Sigmoid colon (tissue), 6 donors: ENCODE measurements at regions not wholly inside any gene's neighbourhood (a gene's known extent, or its start where the extent isn't known, plus 50 kb on each side); places are given as distances from the start of the nearest gene placed in this dataset.

Experiments used
- DNase-seq: peaks from one replicate; pipeline ENCODE4 v3.0.0-alpha.2; 2019
- H3K27ac ChIP-seq, 4 donors: fragments of 200-600 bp; sonication (generic); one replicate each; pipeline ENCODE4 v1.5.1; 2016 to 2019; ENCODE audit warnings: mild to moderate bottlenecking in 1 of 4
- H3K27me3 ChIP-seq, 3 donors: fragments of 200-600 bp; sonication (generic); one replicate each; pipeline ENCODE4 v1.5.1; 2019; ENCODE audit warnings: mild to moderate bottlenecking in 1 of 3
- H3K36me3 ChIP-seq, 4 donors: fragments of 200-600 bp; sonication (generic); one replicate each; pipeline ENCODE4 v1.5.1; 2016 to 2019
- H3K4me1 ChIP-seq, 4 donors: fragments of 200-600 bp; sonication (generic); one replicate each; pipeline ENCODE4 v1.5.1; 2017 to 2019
- H3K4me3 ChIP-seq, 4 donors: fragments of 200-600 bp; sonication (generic); one replicate each; pipeline ENCODE4 v1.5.1; 2017 to 2019; ENCODE audit warnings: mild to moderate bottlenecking in 2 of 4, moderate library complexity in 1 of 4
- H3K9me3 ChIP-seq, 4 donors: fragments of 200-600 bp in 3 of 4; sonication (generic) in 3 of 4; one replicate each; pipeline versions ENCODE4 v1.5.1 to v1.6.1; 2013 to 2019
- EP300 ChIP-seq, 4 donors: sonication (generic); formaldehyde crosslinking; IDR thresholded peaks; one replicate each; pipeline ENCODE4 v1.6.1; 2017; ENCODE audit warnings: antibody characterized with exemption in 4 of 4
- POLR2A ChIP-seq, 2 donors: fragments of 450-650 bp; IDR thresholded peaks; one replicate each; pipeline ENCODE4 v1.6.1; 2016; ENCODE audit warnings: antibody characterized with exemption in 2 of 2, mild to moderate bottlenecking in 2 of 2, moderate library complexity in 2 of 2
- POLR2AphosphoS5 ChIP-seq, 4 donors: sonication (generic); formaldehyde crosslinking; IDR thresholded peaks; one replicate each; pipeline ENCODE4 v1.6.1; 2017; ENCODE audit warnings: antibody characterized with exemption in 4 of 4
- WGBS, 2 donors: extraction: QIAGEN DNeasy Blood & Tissue Kit; methylation state at CpG; one replicate each; pipeline ENCODE4 v1.1.7; 2013; 5-methylcytosine and 5-hydroxymethylcytosine counted together
- intact Hi-C: fragments of 100-400 bp; cut with DNase I; formaldehyde crosslinking; loops from one replicate; pipeline ENCODE4 v1.15.1; 2023
- TF ChIP-seq, protein P1 (sequence below), 4 experiments: fragments of 450-650 bp in 3 of 4; fragments of 200-600 bp in 1 of 4; IDR thresholded peaks; one replicate each; pipeline ENCODE4 v1.5.1; 2016 to 2019; ENCODE audit warnings: antibody characterized with exemption in 4 of 4, mild to moderate bottlenecking in 3 of 4, moderate library complexity in 2 of 4
- donor health status: healthy with polysubstance abuse.
- donor health status: healthy.

DNA sequence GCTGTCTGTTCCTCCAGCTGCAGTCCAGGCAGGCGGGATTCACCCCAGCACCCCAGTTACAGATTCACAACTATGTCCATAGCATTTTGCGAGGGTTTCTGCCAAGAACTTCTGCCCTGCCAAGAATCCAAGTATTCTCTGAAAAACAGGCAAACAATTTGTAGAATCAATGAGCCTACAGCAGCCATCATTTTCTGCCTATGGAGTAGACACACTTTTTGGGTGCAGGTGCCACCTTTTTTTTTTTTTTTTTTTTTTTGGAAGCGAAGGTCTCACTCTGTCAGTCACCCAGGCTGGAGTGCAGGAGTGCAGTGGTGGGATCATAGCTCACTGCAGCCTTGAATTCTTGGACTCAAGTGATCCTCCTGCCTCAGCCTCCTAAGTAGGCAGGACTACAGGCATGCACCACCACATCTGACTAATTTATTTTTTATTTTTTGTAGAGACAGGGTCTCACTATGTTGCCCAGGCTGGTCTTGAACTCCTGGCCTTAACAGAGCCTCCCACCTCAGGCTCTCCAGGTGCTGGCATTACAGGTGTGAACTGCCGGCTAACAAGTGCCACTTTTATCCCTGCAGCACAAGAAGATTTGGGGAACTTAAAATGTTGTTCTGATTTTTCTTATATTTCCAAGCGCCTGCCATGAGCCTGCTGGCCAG is 195.1 kb downstream of the SNX19 start:
- no peak for DNase-seq
- TF ChIP-seq EP300 (IDR thresholded peaks at IDR 0.05) (no peak), POLR2AphosphoS5 (IDR thresholded peaks at IDR 0.05) (no peak), POLR2A (IDR thresholded peaks at IDR 0.05) (no peak)
- TF ChIP-seq, protein P1, sequence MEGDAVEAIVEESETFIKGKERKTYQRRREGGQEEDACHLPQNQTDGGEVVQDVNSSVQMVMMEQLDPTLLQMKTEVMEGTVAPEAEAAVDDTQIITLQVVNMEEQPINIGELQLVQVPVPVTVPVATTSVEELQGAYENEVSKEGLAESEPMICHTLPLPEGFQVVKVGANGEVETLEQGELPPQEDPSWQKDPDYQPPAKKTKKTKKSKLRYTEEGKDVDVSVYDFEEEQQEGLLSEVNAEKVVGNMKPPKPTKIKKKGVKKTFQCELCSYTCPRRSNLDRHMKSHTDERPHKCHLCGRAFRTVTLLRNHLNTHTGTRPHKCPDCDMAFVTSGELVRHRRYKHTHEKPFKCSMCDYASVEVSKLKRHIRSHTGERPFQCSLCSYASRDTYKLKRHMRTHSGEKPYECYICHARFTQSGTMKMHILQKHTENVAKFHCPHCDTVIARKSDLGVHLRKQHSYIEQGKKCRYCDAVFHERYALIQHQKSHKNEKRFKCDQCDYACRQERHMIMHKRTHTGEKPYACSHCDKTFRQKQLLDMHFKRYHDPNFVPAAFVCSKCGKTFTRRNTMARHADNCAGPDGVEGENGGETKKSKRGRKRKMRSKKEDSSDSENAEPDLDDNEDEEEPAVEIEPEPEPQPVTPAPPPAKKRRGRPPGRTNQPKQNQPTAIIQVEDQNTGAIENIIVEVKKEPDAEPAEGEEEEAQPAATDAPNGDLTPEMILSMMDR (IDR thresholded peaks at IDR 0.05) = no peak
- Histone ChIP-seq H3K27me3 (no peaks in the 10 kb centered on the region), H3K9me3 (no peaks in the 10 kb centered on the region), H3K4me3 (no peak overlapping the region), H3K36me3 (no peaks in the 10 kb centered on the region), H3K27ac (no peak overlapping the region), H3K4me1 (peaks cover 0 to 12% (median 8%) of the 10 kb centered on the region in 4 donors)
- WGBS, 2 donors = 73 to 89% methylated on average over 4 to 5 of the region's 5 CpGs
- intact Hi-C loops = no loop called here

- Histone ChIP-seq H3K36me3 (no peaks in the 10 kb centered on the region), H3K27me3 (no peaks in the 10 kb centered on the region), H3K9me3 (no peaks in the 10 kb centered on the region), H3K4me1 (peaks cover 0 to 18% (median 14%) of the 10 kb centered on the region in 4 donors), H3K27ac (no peak overlapping the region), H3K4me3 (no peak overlapping the region)
- no peak for DNase-seq
- 86 to 91% methylated on average over 6 of the region's 6 CpGs for WGBS, 2 donors
- intact Hi-C loops = no loop called here
- TF ChIP-seq EP300 (IDR thresholded peaks at IDR 0.05) = no peak
- no peak for TF ChIP-seq POLR2AphosphoS5 (IDR thresholded peaks at IDR 0.05)
- no peak for TF ChIP-seq POLR2A (IDR thresholded peaks at IDR 0.05)
Measured at GRCh38 chr11:130721736-130722135, 194.5 kb downstream of the SNX19 start.

DNA sequence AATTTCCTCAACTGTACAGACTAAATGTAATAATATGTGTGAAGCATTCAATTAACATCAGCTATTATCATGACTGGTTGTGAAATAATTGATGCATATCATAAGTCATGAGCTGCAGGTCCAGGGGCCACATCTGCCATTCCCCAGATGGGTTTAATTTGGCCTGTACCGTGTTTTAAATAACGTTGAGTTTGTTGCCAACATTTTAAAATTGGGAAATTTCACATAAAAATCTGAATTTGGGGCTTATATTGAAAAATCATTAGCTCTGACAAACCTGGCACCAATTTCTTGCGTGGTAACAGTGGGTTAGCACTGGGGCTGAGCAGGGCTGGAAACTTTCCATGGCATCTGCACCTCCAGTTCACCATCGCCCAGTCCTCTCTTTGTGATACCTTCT is 193.9 kb downstream of the SNX19 start:
- Histone ChIP-seq H3K27ac (no peak overlapping the region), H3K36me3 (no peaks in the 10 kb centered on the region), H3K4me1 (peaks cover 0 to 20% (median 16%) of the 10 kb centered on the region in 4 donors), H3K4me3 (no peak overlapping the region), H3K9me3 (no peaks in the 10 kb centered on the region), H3K27me3 (no peaks in the 10 kb centered on the region)
- TF ChIP-seq, protein P1 (IDR thresholded peaks at IDR 0.05) = no peak
- intact Hi-C loops = no loop called here
- no peak for DNase-seq
- 91% methylated on average over 4 of the region's 4 CpGs for WGBS, 2 donors

DNA sequence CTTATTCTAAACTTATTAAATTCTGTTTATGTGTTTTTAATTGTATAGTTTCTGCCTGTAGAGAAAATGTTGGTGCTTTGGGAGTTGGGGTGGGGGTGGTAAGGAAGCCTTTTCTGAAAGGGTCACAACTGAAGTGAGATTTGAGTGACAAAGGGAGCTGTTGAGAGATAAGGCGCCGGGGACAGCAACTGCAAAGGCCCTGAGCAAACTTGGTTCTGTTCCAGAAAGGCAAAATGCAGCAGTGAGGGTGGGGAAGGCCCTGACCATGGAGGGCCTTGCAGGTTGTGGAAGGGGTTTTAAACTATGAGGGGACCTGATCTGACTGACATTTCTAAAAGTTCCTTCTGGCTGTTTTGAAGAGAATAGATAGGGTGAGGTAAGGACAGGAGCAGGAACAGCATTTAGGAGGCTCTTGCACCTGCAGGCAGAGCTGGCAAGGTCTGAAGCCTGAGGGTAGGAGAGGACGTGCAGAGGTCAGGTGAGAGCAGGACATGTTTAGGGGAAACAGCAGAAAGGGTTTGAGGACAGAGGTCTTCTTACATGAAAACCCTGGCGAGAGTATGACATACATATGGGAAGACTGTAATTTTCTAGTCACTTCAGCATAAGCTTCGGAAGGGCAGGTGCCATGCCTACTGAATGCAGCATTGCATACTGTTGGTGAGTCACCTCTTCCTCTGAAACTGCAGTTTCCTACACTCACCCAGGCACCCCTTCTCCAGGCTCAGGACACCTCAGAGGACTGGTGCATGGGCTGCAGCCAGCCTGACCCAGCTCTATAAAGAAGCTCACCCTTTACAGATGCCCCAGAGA is 190.7 kb downstream of the SNX19 start:
- peak overlapping the region in 3 of 4 donors; percentile 10 to 63 (median 62) for H3K27ac ChIP-seq
- peaks cover 0 to 20% (median 16%) of the 10 kb centered on the region in 4 donors for H3K4me1 ChIP-seq
- H3K4me3 ChIP-seq = no peak overlapping the region
- no peaks in the 10 kb centered on the region for H3K27me3 ChIP-seq
- intact Hi-C loops = no loop called here
- H3K9me3 ChIP-seq = peaks cover 0 to 3% (median 0%) of the 10 kb centered on the region in 4 donors
- no peaks in the 10 kb centered on the region for H3K36me3 ChIP-seq
- DNase-seq = no peak
- TF ChIP-seq EP300 (IDR thresholded peaks at IDR 0.05) = no peak
- TF ChIP-seq, protein P1 (IDR thresholded peaks at IDR 0.05) = no peak
- TF ChIP-seq POLR2AphosphoS5 (IDR thresholded peaks at IDR 0.05) = no peak
- TF ChIP-seq POLR2A (IDR thresholded peaks at IDR 0.05) = no peak
- WGBS, 2 donors = 56 to 74% methylated on average over 5 of the region's 5 CpGs

GRCh38 chr11:130726234-130727037 is 189.8 kb downstream of the SNX19 start:
- Histone ChIP-seq H3K27ac (peak overlapping the region in 3 of 4 donors; percentile 10 to 63 (median 62)), H3K27me3 (no peaks in the 10 kb centered on the region), H3K4me3 (no peak overlapping the region), H3K36me3 (no peaks in the 10 kb centered on the region), H3K4me1 (peaks cover 0 to 20% (median 16%) of the 10 kb centered on the region in 4 donors), H3K9me3 (peaks cover 0 to 3% (median 0%) of the 10 kb centered on the region in 4 donors)
- peak; percentile 77 for DNase-seq
- WGBS, 2 donors = 71 to 81% methylated on average over 14 of the region's 14 CpGs
- TF ChIP-seq POLR2AphosphoS5 (IDR thresholded peaks at IDR 0.05) (peak in 1 of 4 donors; percentile 59), POLR2A (IDR thresholded peaks at IDR 0.05) (no peak)
- intact Hi-C loops = no loop called here
